Nephron progenitor cell (in vitro differentiated cells): ENCODE measurements at regions not wholly inside any gene's neighbourhood (a gene's known extent, or its start where the extent isn't known, plus 50 kb on each side); places are given as distances from the start of the nearest gene placed in this dataset.
A peak's percentile ranks its signal among the peaks of the same experiment; 100 is the strongest.

Experiments
- DNase-seq: peaks from one replicate; pipeline ENCODE4 v3.0.0; 2021
- H3K27ac Mint-ChIP-seq: 2 replicates; pipeline ENCODE4 v1.8.0; 2021; ENCODE audit warnings: mild to moderate bottlenecking, moderate library complexity, mixed read lengths
- H3K27me3 Mint-ChIP-seq: 2 replicates; pipeline ENCODE4 v1.8.0; 2021; ENCODE audit warnings: mild to moderate bottlenecking, low read depth, mixed read lengths; ENCODE audit not compliant: poor library complexity
- H3K36me3 Mint-ChIP-seq: 2 replicates; pipeline ENCODE4 v1.8.0; 2021; ENCODE audit warnings: low read depth, mixed read lengths
- H3K4me1 Mint-ChIP-seq: 2 replicates; pipeline ENCODE4 v1.8.0; 2021; ENCODE audit warnings: mixed read lengths
- H3K4me3 Mint-ChIP-seq: 2 replicates; pipeline ENCODE4 v1.8.0; 2021; ENCODE audit warnings: mild to moderate bottlenecking, moderate library complexity, mixed read lengths
- H3K9me3 Mint-ChIP-seq: 2 replicates; pipeline ENCODE4 v1.8.0; 2021; ENCODE audit warnings: mild to moderate bottlenecking, moderate library complexity, mixed read lengths
- CTCF ChIP-seq: fragments of 200-600 bp; sonication (generic); IDR thresholded peaks from 2 replicates; pipeline ENCODE4 v1.5.0; 2021; ENCODE audit warnings: antibody characterized with exemption

- no peak for DNase-seq
- H3K27ac Mint-ChIP-seq: no peak overlapping the region
- no peak overlapping the region for H3K4me3 Mint-ChIP-seq
- H3K36me3 Mint-ChIP-seq: no peaks in the 10 kb centered on the region
- H3K9me3 Mint-ChIP-seq: no peaks in the 10 kb centered on the region
- peaks cover 4% of the 10 kb centered on the region for H3K27me3 Mint-ChIP-seq
- no peak for TF ChIP-seq CTCF
- peaks cover 23% of the 10 kb centered on the region for H3K4me1 Mint-ChIP-seq
These were observed 1113.8 kb upstream of the RBFOX1 start for GRCh38 chr16:6218855-6219254.

GRCh38 chr16:6216836-6217235 is 1115.8 kb upstream of the RBFOX1 start:
- no peak for DNase-seq
- peaks cover 30% of the 10 kb centered on the region for H3K4me1 Mint-ChIP-seq
- peaks cover 4% of the 10 kb centered on the region for H3K27me3 Mint-ChIP-seq
- H3K36me3 Mint-ChIP-seq: no peaks in the 10 kb centered on the region
- H3K9me3 Mint-ChIP-seq: no peaks in the 10 kb centered on the region
- TF ChIP-seq CTCF: no peak
- H3K4me3 Mint-ChIP-seq: no peak overlapping the region
- peak overlapping the region; percentile 15 for H3K27ac Mint-ChIP-seq

- no peak overlapping the region for H3K4me3 Mint-ChIP-seq
- H3K4me1 Mint-ChIP-seq: peaks cover 65% of the 10 kb centered on the region
- DNase-seq: no peak
- H3K27me3 Mint-ChIP-seq: peaks cover 8% of the 10 kb centered on the region
- H3K36me3 Mint-ChIP-seq: no peaks in the 10 kb centered on the region
- H3K27ac Mint-ChIP-seq: no peak overlapping the region
- H3K9me3 Mint-ChIP-seq: no peaks in the 10 kb centered on the region
- no peak for TF ChIP-seq CTCF
These were observed 1114.0 kb upstream of the EEF2KMT start for GRCh38 chr16:6211644-6212043.

GRCh38 chr16:6209355-6209930 is 1111.8 kb upstream of the EEF2KMT start:
- no peaks in the 10 kb centered on the region for H3K9me3 Mint-ChIP-seq
- peaks cover 59% of the 10 kb centered on the region for H3K4me1 Mint-ChIP-seq
- DNase-seq: no peak
- H3K36me3 Mint-ChIP-seq: no peaks in the 10 kb centered on the region
- H3K4me3 Mint-ChIP-seq: no peak overlapping the region
- TF ChIP-seq CTCF: no peak
- peaks cover 4% of the 10 kb centered on the region for H3K27me3 Mint-ChIP-seq
- peak overlapping the region; percentile 81 for H3K27ac Mint-ChIP-seq

- DNase-seq: no peak
- peaks cover 4% of the 10 kb centered on the region for H3K27me3 Mint-ChIP-seq
- no peaks in the 10 kb centered on the region for H3K36me3 Mint-ChIP-seq
- no peak overlapping the region for H3K27ac Mint-ChIP-seq
- H3K9me3 Mint-ChIP-seq: peaks cover 10% of the 10 kb centered on the region
- no peak for TF ChIP-seq CTCF
- no peak overlapping the region for H3K4me3 Mint-ChIP-seq
- H3K4me1 Mint-ChIP-seq: peaks cover 47% of the 10 kb centered on the region
These were observed 1110.0 kb upstream of the EEF2KMT start for GRCh38 chr16:6207580-6207979.

GRCh38 chr16:6207124-6207523 is 1109.5 kb upstream of the EEF2KMT start:
- Mint-ChIP-seq H3K27ac (no peak overlapping the region), H3K4me1 (peaks cover 47% of the 10 kb centered on the region), H3K27me3 (peaks cover 4% of the 10 kb centered on the region), H3K4me3 (no peak overlapping the region), H3K9me3 (peaks cover 10% of the 10 kb centered on the region), H3K36me3 (no peaks in the 10 kb centered on the region)
- TF ChIP-seq CTCF: no peak
- DNase-seq: no peak
